ENCODE measurements at regions not wholly inside any gene's neighbourhood (a gene's known extent, or its start where the extent isn't known, plus 50 kb on each side); places are given as distances from the start of the nearest gene placed in this dataset.
"Not testable (repeated sequence)": the region's sequence is repeated elsewhere in the genome, so short reads cannot be mapped to it uniquely, and the experiment has no call there.

GRCh38 chr14:98916476-98916875 is 355.5 kb downstream of the BCL11B start:
- Mint-ChIP-seq H3K4me1 (ENCODE audit: low read depth, unreplicated experiment) (peaks cover 2% of the 10 kb centered on the region), H3K27ac (ENCODE audit: unreplicated experiment) (no peak overlapping the region), H3K27me3 (ENCODE audit: unreplicated experiment) (no peaks in the 10 kb centered on the region), H3K4me3 (ENCODE audit: unreplicated experiment) (no peak overlapping the region), H3K9me3 (ENCODE audit: unreplicated experiment) (no peaks in the 10 kb centered on the region), H3K36me3 (ENCODE audit: unreplicated experiment) (no peaks in the 10 kb centered on the region)
- TF ChIP-seq CTCF (IDR thresholded peaks at IDR 0.05; ENCODE audit: partially characterized antibody, unreplicated experiment) = no peak
- no peak for DNase-seq

GRCh38 chr14:98919434-98919833 is 352.6 kb downstream of the BCL11B start:
- Mint-ChIP-seq H3K4me1 (ENCODE audit: low read depth, unreplicated experiment) (no peaks in the 10 kb centered on the region), H3K9me3 (ENCODE audit: unreplicated experiment) (no peaks in the 10 kb centered on the region), H3K27me3 (ENCODE audit: unreplicated experiment) (no peaks in the 10 kb centered on the region), H3K36me3 (ENCODE audit: unreplicated experiment) (no peaks in the 10 kb centered on the region), H3K27ac (ENCODE audit: unreplicated experiment) (no peak overlapping the region), H3K4me3 (ENCODE audit: unreplicated experiment) (no peak overlapping the region)
- TF ChIP-seq CTCF (IDR thresholded peaks at IDR 0.05; ENCODE audit: partially characterized antibody, unreplicated experiment) = no peak
- DNase-seq = no peak

- not testable (repeated sequence) for DNase-seq; H3K27ac Mint-ChIP-seq (ENCODE audit: unreplicated experiment); H3K9me3 Mint-ChIP-seq (ENCODE audit: unreplicated experiment); H3K4me3 Mint-ChIP-seq (ENCODE audit: unreplicated experiment); H3K36me3 Mint-ChIP-seq (ENCODE audit: unreplicated experiment); H3K4me1 Mint-ChIP-seq (ENCODE audit: low read depth, unreplicated experiment); H3K27me3 Mint-ChIP-seq (ENCODE audit: unreplicated experiment)
Measured at GRCh38 chr14:98921306-98921705, 350.7 kb downstream of the BCL11B start.

GRCh38 chr14:98923596-98923995 is 348.4 kb downstream of the BCL11B start:
- no peaks in the 10 kb centered on the region for H3K36me3 Mint-ChIP-seq (ENCODE audit: unreplicated experiment)
- no peak for DNase-seq
- TF ChIP-seq CTCF (IDR thresholded peaks at IDR 0.05; ENCODE audit: partially characterized antibody, unreplicated experiment) = no peak
- no peak overlapping the region for H3K4me3 Mint-ChIP-seq (ENCODE audit: unreplicated experiment)
- H3K27ac Mint-ChIP-seq (ENCODE audit: unreplicated experiment) = no peak overlapping the region
- peaks cover 4% of the 10 kb centered on the region for H3K9me3 Mint-ChIP-seq (ENCODE audit: unreplicated experiment)
- no peaks in the 10 kb centered on the region for H3K4me1 Mint-ChIP-seq (ENCODE audit: low read depth, unreplicated experiment)
- H3K27me3 Mint-ChIP-seq (ENCODE audit: unreplicated experiment) = no peaks in the 10 kb centered on the region

GRCh38 chr14:98924046-98924445 is 348.0 kb downstream of the BCL11B start:
- H3K4me3 Mint-ChIP-seq (ENCODE audit: unreplicated experiment) = no peak overlapping the region
- no peak overlapping the region for H3K27ac Mint-ChIP-seq (ENCODE audit: unreplicated experiment)
- no peaks in the 10 kb centered on the region for H3K27me3 Mint-ChIP-seq (ENCODE audit: unreplicated experiment)
- DNase-seq = no peak
- TF ChIP-seq CTCF (IDR thresholded peaks at IDR 0.05; ENCODE audit: partially characterized antibody, unreplicated experiment) = no peak
- no peaks in the 10 kb centered on the region for H3K4me1 Mint-ChIP-seq (ENCODE audit: low read depth, unreplicated experiment)
- H3K9me3 Mint-ChIP-seq (ENCODE audit: unreplicated experiment) = peaks cover 4% of the 10 kb centered on the region
- H3K36me3 Mint-ChIP-seq (ENCODE audit: unreplicated experiment) = no peaks in the 10 kb centered on the region
